GM23338 (cell line): ENCODE measurements at regions not wholly inside any gene's neighbourhood (a gene's known extent, or its start where the extent isn't known, plus 50 kb on each side); places are given as distances from the start of the nearest gene placed in this dataset.

Source experiments
- ATAC-seq: fragments of 200-7000 bp; cut with Tn5 transposase; 3 replicates; pipeline ENCODE4 v1.9.1; 2020
- DNase-seq: peaks from one replicate; pipeline ENCODE4 v3.0.0-alpha.2; 2015; ENCODE audit warnings: low spot score
- H2AFZ ChIP-seq: fragments of 200-600 bp; sonication (generic); 2 replicates; pipeline ENCODE4 v1.8.0; 2016; ENCODE audit warnings: antibody characterized with exemption, mild to moderate bottlenecking, moderate library complexity
- H3F3A ChIP-seq: fragments of 200-600 bp; sonication (generic); replicated peaks from 2 replicates; pipeline ENCODE4 v1.8.0; 2017; ENCODE audit warnings: antibody characterized with exemption, mixed run types, low read depth
- H3K27ac ChIP-seq: fragments of 200-600 bp; sonication (generic); 2 replicates; pipeline ENCODE4 v1.6.1; 2016; ENCODE audit warnings: low read depth
- H3K27me3 ChIP-seq: fragments of 200-600 bp; sonication (generic); 2 replicates; pipeline ENCODE4 v1.8.0; 2016; ENCODE audit warnings: mild to moderate bottlenecking, mixed run types, moderate library complexity; ENCODE audit not compliant: insufficient read depth
- H3K36me3 ChIP-seq: fragments of 200-600 bp; sonication (generic); 2 replicates; pipeline ENCODE4 v1.8.0; 2016; ENCODE audit warnings: mild to moderate bottlenecking; ENCODE audit not compliant: insufficient read depth
- H3K4me1 ChIP-seq: fragments of 200-600 bp; sonication (generic); 2 replicates; pipeline ENCODE4 v1.8.0; 2016; ENCODE audit warnings: mild to moderate bottlenecking, moderate library complexity; ENCODE audit not compliant: insufficient read depth
- H3K4me2 ChIP-seq: fragments of 200-600 bp; sonication (generic); 2 replicates; pipeline ENCODE4 v1.7.1; 2017; ENCODE audit warnings: mixed run types
- H3K4me3 ChIP-seq: fragments of 200-600 bp; sonication (generic); 2 replicates; pipeline ENCODE4 v1.6.1; 2016; ENCODE audit warnings: mixed run types
- H3K79me2 ChIP-seq: fragments of 200-600 bp; sonication (generic); replicated peaks from 2 replicates; pipeline ENCODE4 v1.8.0; 2017; ENCODE audit warnings: mild to moderate bottlenecking; ENCODE audit not compliant: insufficient read depth
- H3K9me2 ChIP-seq: fragments of 200-600 bp; sonication (generic); 2 replicates; pipeline ENCODE4 v1.8.0; 2017; ENCODE audit not compliant: insufficient read depth
- H4K20me1 ChIP-seq: fragments of 200-600 bp; sonication (generic); replicated peaks from 2 replicates; pipeline ENCODE4 v1.8.0; 2017; ENCODE audit warnings: mild to moderate bottlenecking; ENCODE audit not compliant: insufficient read depth
- H3K27ac Mint-ChIP-seq: 2 replicates; pipeline ENCODE4 v1.8.0; 2020; ENCODE audit warnings: inconsistent platforms, mild to moderate bottlenecking, moderate library complexity, mixed read lengths
- H3K27me3 Mint-ChIP-seq: 3 replicates; pipeline ENCODE4 v1.8.0; 2022; ENCODE audit warnings: low read depth, mild to moderate bottlenecking, moderate library complexity, mixed read lengths, inconsistent platforms; ENCODE audit not compliant: insufficient read depth, poor library complexity
- H3K36me3 Mint-ChIP-seq: 3 replicates; pipeline ENCODE4 v1.8.0; 2021; ENCODE audit warnings: low read depth, mild to moderate bottlenecking, inconsistent platforms, moderate library complexity, mixed read lengths
- H3K4me1 Mint-ChIP-seq: 3 replicates; pipeline ENCODE4 v1.8.0; 2020; ENCODE audit warnings: mild to moderate bottlenecking, inconsistent platforms, mixed read lengths
- H3K4me3 Mint-ChIP-seq: 3 replicates; pipeline ENCODE4 v1.8.0; 2021; ENCODE audit warnings: moderate library complexity, mild to moderate bottlenecking, inconsistent platforms, mixed read lengths
- H3K9me3 Mint-ChIP-seq: 3 replicates; pipeline ENCODE4 v1.8.0; 2020; ENCODE audit warnings: moderate library complexity, mild to moderate bottlenecking, inconsistent platforms, mixed read lengths
- CREB1 ChIP-seq: fragments of 250-450 bp; sonication (Bioruptor Pico); IDR thresholded peaks from 2 replicates; pipeline ENCODE4 v1.5.0; 2020; ENCODE audit warnings: low read depth, mild to moderate bottlenecking, moderate library complexity
- EZH2 ChIP-seq: fragments of 200-600 bp; sonication (generic); IDR thresholded peaks from one replicate; pipeline ENCODE4 v1.8.0; 2017; ENCODE audit warnings: antibody characterized with exemption, mild to moderate bottlenecking, low read depth; ENCODE audit not compliant: unreplicated experiment
- EZH2phosphoT487 ChIP-seq: fragments of 200-600 bp; sonication (generic); IDR thresholded peaks from one replicate; pipeline ENCODE4 v1.8.1; 2018; ENCODE audit warnings: antibody characterized with exemption; ENCODE audit not compliant: unreplicated experiment
- JUNB ChIP-seq: IDR thresholded peaks from one replicate; pipeline ENCODE4 v1.6.1; 2016; ENCODE audit warnings: antibody characterized with exemption; ENCODE audit not compliant: unreplicated experiment
- NANOG ChIP-seq: IDR thresholded peaks from 2 replicates; pipeline ENCODE4 v1.6.1; 2016; ENCODE audit warnings: antibody characterized with exemption, borderline replicate concordance
- POLR2AphosphoS5 ChIP-seq: IDR thresholded peaks from 2 replicates; pipeline ENCODE4 v1.6.1; 2016; ENCODE audit warnings: antibody characterized with exemption, low read depth
- ZNF114 ChIP-seq: fragments of 250-450 bp; sonication (Bioruptor Pico); IDR thresholded peaks from 2 replicates; pipeline ENCODE4 v1.5.0; 2020; ENCODE audit warnings: mild to moderate bottlenecking, moderate library complexity
- ZNF331 ChIP-seq: fragments of 250-450 bp; sonication (Bioruptor Pico); IDR thresholded peaks from 2 replicates; pipeline ENCODE4 v1.5.0; 2020; ENCODE audit warnings: low read depth, mild to moderate bottlenecking, moderate library complexity
- TF ChIP-seq, protein P1 (sequence below), 2 experiments: fragments of 200-600 bp in 1 of 2; sonication (generic) in 1 of 2; conservative IDR thresholded peaks; 2 replicates each; pipeline versions ENCODE4 v1.5.1 to v1.6.1; 2016 to 2017; ENCODE audit warnings: antibody characterized with exemption in 2 of 2, low read depth in 2 of 2, mild to moderate bottlenecking in 2 of 2, moderate library complexity in 1 of 2
- TF ChIP-seq, protein P2 (sequence below): IDR thresholded peaks from 2 replicates; pipeline ENCODE4 v1.6.1; 2016; ENCODE audit warnings: antibody characterized with exemption
- TF ChIP-seq, protein P3 (sequence below): fragments of 250-450 bp; sonication (Bioruptor Pico); IDR thresholded peaks from 2 replicates; pipeline ENCODE4 v1.5.0; 2020; ENCODE audit warnings: mild to moderate bottlenecking, moderate library complexity

- TF ChIP-seq JUNB, result no peak
Measured at GRCh38 chr4:126529997-126530396, 1102.8 kb upstream of the INTU start (continued).

DNA sequence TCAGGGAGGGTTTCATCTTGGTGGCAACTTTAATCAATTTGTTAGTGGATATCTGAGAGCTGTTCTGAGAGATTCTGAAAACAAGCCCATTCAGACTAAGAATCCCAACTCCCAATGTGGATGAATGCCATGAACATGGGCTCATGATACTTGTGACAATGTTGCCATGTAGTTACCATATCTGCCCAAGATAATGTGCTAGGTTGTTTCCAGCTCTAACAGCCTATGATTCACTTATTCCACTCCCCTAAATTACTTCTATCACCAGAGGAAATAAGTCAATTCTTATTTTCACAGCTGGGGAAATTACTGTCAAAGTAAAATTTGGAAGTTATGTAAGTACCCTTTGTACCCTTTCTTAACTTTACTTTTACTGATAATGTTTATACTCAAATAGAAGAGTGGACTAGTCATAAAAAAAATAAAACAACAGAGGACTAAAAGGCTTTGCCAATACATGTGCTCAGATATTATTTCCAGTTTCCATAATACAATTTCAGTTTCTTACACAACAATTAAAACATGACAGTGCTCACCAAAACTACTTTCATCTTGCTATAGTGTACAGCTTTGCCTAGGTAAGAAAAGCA is 1101.7 kb upstream of the INTU start:
- Mint-ChIP-seq H3K4me3 (no peak overlapping the region), H3K9me3 (no peaks in the 10 kb centered on the region), H3K36me3 (no peaks in the 10 kb centered on the region), H3K4me1 (peaks cover 10% of the 10 kb centered on the region; the same call in 1 of the 3 replicates), H3K27ac (no peak overlapping the region), H3K27me3 (peaks cover 2% of the 10 kb centered on the region)
- H3K9me2 ChIP-seq, result peaks cover 3% of the 10 kb centered on the region; the same call in 1 of the 2 replicates
- no peaks in the 10 kb centered on the region for H3K36me3 ChIP-seq
- no peak overlapping the region for H3K4me3 ChIP-seq
- no peak for TF ChIP-seq EZH2phosphoT487
- TF ChIP-seq CREB1 (CRISPR knock-in tag), result no peak
- TF ChIP-seq POLR2AphosphoS5, result no peak
- TF ChIP-seq, protein P1, sequence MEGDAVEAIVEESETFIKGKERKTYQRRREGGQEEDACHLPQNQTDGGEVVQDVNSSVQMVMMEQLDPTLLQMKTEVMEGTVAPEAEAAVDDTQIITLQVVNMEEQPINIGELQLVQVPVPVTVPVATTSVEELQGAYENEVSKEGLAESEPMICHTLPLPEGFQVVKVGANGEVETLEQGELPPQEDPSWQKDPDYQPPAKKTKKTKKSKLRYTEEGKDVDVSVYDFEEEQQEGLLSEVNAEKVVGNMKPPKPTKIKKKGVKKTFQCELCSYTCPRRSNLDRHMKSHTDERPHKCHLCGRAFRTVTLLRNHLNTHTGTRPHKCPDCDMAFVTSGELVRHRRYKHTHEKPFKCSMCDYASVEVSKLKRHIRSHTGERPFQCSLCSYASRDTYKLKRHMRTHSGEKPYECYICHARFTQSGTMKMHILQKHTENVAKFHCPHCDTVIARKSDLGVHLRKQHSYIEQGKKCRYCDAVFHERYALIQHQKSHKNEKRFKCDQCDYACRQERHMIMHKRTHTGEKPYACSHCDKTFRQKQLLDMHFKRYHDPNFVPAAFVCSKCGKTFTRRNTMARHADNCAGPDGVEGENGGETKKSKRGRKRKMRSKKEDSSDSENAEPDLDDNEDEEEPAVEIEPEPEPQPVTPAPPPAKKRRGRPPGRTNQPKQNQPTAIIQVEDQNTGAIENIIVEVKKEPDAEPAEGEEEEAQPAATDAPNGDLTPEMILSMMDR (conservative IDR thresholded peaks at IDR 0.05; ENCODE audit: low read depth in 2 of 2), result no peak
- no peak for TF ChIP-seq NANOG
- TF ChIP-seq, protein P2, sequence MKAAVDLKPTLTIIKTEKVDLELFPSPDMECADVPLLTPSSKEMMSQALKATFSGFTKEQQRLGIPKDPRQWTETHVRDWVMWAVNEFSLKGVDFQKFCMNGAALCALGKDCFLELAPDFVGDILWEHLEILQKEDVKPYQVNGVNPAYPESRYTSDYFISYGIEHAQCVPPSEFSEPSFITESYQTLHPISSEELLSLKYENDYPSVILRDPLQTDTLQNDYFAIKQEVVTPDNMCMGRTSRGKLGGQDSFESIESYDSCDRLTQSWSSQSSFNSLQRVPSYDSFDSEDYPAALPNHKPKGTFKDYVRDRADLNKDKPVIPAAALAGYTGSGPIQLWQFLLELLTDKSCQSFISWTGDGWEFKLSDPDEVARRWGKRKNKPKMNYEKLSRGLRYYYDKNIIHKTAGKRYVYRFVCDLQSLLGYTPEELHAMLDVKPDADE, result no peak
- TF ChIP-seq, protein P3, sequence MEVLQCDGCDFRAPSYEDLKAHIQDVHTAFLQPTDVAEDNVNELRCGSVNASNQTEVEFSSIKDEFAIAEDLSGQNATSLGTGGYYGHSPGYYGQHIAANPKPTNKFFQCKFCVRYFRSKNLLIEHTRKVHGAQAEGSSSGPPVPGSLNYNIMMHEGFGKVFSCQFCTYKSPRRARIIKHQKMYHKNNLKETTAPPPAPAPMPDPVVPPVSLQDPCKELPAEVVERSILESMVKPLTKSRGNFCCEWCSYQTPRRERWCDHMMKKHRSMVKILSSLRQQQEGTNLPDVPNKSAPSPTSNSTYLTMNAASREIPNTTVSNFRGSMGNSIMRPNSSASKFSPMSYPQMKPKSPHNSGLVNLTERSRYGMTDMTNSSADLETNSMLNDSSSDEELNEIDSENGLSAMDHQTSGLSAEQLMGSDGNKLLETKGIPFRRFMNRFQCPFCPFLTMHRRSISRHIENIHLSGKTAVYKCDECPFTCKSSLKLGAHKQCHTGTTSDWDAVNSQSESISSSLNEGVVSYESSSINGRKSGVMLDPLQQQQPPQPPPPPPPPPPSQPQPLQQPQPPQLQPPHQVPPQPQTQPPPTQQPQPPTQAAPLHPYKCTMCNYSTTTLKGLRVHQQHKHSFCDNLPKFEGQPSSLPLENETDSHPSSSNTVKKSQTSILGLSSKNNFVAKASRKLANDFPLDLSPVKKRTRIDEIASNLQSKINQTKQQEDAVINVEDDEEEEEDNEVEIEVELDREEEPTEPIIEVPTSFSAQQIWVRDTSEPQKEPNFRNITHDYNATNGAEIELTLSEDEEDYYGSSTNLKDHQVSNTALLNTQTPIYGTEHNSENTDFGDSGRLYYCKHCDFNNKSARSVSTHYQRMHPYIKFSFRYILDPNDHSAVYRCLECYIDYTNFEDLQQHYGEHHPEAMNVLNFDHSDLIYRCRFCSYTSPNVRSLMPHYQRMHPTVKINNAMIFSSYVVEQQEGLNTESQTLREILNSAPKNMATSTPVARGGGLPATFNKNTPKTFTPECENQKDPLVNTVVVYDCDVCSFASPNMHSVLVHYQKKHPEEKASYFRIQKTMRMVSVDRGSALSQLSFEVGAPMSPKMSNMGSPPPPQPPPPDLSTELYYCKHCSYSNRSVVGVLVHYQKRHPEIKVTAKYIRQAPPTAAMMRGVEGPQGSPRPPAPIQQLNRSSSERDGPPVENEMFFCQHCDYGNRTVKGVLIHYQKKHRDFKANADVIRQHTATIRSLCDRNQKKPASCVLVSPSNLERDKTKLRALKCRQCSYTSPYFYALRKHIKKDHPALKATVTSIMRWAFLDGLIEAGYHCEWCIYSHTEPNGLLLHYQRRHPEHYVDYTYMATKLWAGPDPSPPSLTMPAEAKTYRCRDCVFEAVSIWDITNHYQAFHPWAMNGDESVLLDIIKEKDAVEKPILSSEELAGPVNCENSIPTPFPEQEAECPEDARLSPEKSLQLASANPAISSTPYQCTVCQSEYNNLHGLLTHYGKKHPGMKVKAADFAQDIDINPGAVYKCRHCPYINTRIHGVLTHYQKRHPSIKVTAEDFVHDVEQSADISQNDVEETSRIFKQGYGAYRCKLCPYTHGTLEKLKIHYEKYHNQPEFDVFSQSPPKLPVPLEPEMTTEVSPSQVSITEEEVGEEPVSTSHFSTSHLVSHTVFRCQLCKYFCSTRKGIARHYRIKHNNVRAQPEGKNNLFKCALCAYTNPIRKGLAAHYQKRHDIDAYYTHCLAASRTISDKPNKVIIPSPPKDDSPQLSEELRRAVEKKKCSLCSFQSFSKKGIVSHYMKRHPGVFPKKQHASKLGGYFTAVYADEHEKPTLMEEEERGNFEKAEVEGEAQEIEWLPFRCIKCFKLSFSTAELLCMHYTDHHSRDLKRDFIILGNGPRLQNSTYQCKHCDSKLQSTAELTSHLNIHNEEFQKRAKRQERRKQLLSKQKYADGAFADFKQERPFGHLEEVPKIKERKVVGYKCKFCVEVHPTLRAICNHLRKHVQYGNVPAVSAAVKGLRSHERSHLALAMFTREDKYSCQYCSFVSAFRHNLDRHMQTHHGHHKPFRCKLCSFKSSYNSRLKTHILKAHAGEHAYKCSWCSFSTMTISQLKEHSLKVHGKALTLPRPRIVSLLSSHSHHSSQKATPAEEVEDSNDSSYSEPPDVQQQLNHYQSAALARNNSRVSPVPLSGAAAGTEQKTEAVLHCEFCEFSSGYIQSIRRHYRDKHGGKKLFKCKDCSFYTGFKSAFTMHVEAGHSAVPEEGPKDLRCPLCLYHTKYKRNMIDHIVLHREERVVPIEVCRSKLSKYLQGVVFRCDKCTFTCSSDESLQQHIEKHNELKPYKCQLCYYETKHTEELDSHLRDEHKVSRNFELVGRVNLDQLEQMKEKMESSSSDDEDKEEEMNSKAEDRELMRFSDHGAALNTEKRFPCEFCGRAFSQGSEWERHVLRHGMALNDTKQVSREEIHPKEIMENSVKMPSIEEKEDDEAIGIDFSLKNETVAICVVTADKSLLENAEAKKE, result no peak
- TF ChIP-seq JUNB, result no peak
- no peak for TF ChIP-seq EZH2
- TF ChIP-seq ZNF331 (CRISPR knock-in tag), result no peak
- TF ChIP-seq ZNF114 (CRISPR knock-in tag), result no peak
- H3K4me1 ChIP-seq, result no peaks in the 10 kb centered on the region
- no peaks in the 10 kb centered on the region for H4K20me1 ChIP-seq
- no peak overlapping the region for H3K4me2 ChIP-seq
- H3F3A ChIP-seq, result no peaks in the 10 kb centered on the region
- no peaks in the 10 kb centered on the region for H3K79me2 ChIP-seq
- H2AFZ ChIP-seq, result peak overlapping the region; percentile 40; the same call in 1 of the 2 replicates
- ATAC-seq (no peak), DNase-seq (no peak)
- no peak overlapping the region for H3K27ac ChIP-seq
- no peaks in the 10 kb centered on the region for H3K27me3 ChIP-seq
